Panc1 (cell line): ENCODE measurements at regions not wholly inside any gene's neighbourhood (a gene's known extent, or its start where the extent isn't known, plus 50 kb on each side); places are given as distances from the start of the nearest gene placed in this dataset.

Source experiments
- ATAC-seq: fragments of 200-7000 bp; cut with Tn5 transposase; 2 replicates; pipeline ENCODE4 v1.9.1; 2020; ENCODE audit warnings: mild to moderate bottlenecking, moderate library complexity
- BruUV-seq: library from RNA; stranded (reverse); fragments of 400-500 nt; replicated peaks from 2 replicates; lab custom pipeline; 2021; lab: Mats Ljungman, UMichigan
- CTCF ChIA-PET: fragments of 300-600 bp; sonication (Branson Sonifier 250); formaldehyde crosslinking; loops from one replicate; lab custom pipeline; 2022; ENCODE audit warnings: antibody characterized with exemption; lab: Charles Lee
- POLR2A ChIA-PET: fragments of 300-600 bp; sonication (Branson Sonifier 250); formaldehyde crosslinking; loops from one replicate; lab custom pipeline; 2022; ENCODE audit warnings: antibody characterized with exemption; lab: Charles Lee
- DNase-seq: peaks from one replicate; pipeline ENCODE4 v3.0.0-alpha.2; 2010; ENCODE audit warnings: low read depth, low spot score
- H3K27ac ChIP-seq: 2 replicates; pipeline ENCODE4 v1.5.1; 2011; ENCODE audit warnings: mild to moderate bottlenecking, low read length, inconsistent platforms
- H3K27me3 ChIP-seq: fragments of 200-500 bp; sonication (Bioruptor generic); 2 replicates; pipeline ENCODE4 v1.6.0; 2014; ENCODE audit warnings: low read length, inconsistent platforms; ENCODE audit not compliant: control insufficient read depth, insufficient read depth
- H3K36me3 ChIP-seq: fragments of 200-500 bp; sonication (Bioruptor generic); 2 replicates; pipeline ENCODE4 v1.5.1; 2014; ENCODE audit warnings: inconsistent platforms, mild to moderate bottlenecking, low read length, moderate library complexity; ENCODE audit not compliant: control insufficient read depth, insufficient read depth
- H3K4me1 ChIP-seq: 2 replicates; pipeline ENCODE4 v1.5.1; 2011; ENCODE audit warnings: inconsistent platforms, mild to moderate bottlenecking, low read length, moderate library complexity; ENCODE audit not compliant: control insufficient read depth, insufficient read depth
- H3K4me3 ChIP-seq, 2 experiments: 2 replicates each; pipeline ENCODE4 v1.5.1; 2011 to 2012; ENCODE audit warnings: low read depth in 2 of 2, low read length in 2 of 2, mild to moderate bottlenecking in 2 of 2, inconsistent platforms in 1 of 2, moderate library complexity in 1 of 2
- H3K9me3 ChIP-seq: fragments of 200-500 bp; sonication (Bioruptor generic); 2 replicates; pipeline ENCODE4 v1.5.1; 2014; ENCODE audit warnings: low read depth, mild to moderate bottlenecking, inconsistent platforms, low read length, moderate library complexity; ENCODE audit not compliant: control insufficient read depth, insufficient read depth
- CTCF ChIP-seq: fragments of 450-650 bp; IDR thresholded peaks from 2 replicates; pipeline ENCODE4 v1.5.1; 2017; ENCODE audit warnings: mild to moderate bottlenecking
- POLR2AphosphoS5 ChIP-seq: IDR thresholded peaks from 2 replicates; pipeline ENCODE4 v1.6.1; 2012; ENCODE audit warnings: mild to moderate bottlenecking, low read depth, low read length, moderate library complexity
- REST ChIP-seq, 2 experiments: IDR thresholded peaks; 2 replicates each; pipeline ENCODE4 v1.6.1; 2011 to 2012; ENCODE audit warnings: low read depth in 2 of 2, control low read depth in 1 of 2, low read length in 1 of 2, mild to moderate bottlenecking in 1 of 2, moderate library complexity in 1 of 2; ENCODE audit not compliant: insufficient read depth in 1 of 2
- SIN3A ChIP-seq: IDR thresholded peaks from 2 replicates; pipeline ENCODE4 v1.6.1; 2012; ENCODE audit warnings: low read depth, mild to moderate bottlenecking, low read length, moderate library complexity, borderline replicate concordance; ENCODE audit not compliant: insufficient read depth
- TCF7L2 ChIP-seq: IDR thresholded peaks from 2 replicates; pipeline ENCODE4 v1.6.1; 2011; ENCODE audit warnings: mild to moderate bottlenecking, low read depth, low read length, inconsistent platforms
- in situ Hi-C: cut with HindIII; loops from 2 replicates; pipeline ENCODE4 v1.10.0; 2016; ENCODE audit warnings: low sequenced_read_pairs, low pct_unique_long_range_greater_than_20kb
- intact Hi-C: fragments of 100-400 bp; cut with micrococcal nuclease; formaldehyde crosslinking; loops from one replicate; pipeline ENCODE4 v1.10.0; 2022; ENCODE audit not compliant: unreplicated experiment

DNA sequence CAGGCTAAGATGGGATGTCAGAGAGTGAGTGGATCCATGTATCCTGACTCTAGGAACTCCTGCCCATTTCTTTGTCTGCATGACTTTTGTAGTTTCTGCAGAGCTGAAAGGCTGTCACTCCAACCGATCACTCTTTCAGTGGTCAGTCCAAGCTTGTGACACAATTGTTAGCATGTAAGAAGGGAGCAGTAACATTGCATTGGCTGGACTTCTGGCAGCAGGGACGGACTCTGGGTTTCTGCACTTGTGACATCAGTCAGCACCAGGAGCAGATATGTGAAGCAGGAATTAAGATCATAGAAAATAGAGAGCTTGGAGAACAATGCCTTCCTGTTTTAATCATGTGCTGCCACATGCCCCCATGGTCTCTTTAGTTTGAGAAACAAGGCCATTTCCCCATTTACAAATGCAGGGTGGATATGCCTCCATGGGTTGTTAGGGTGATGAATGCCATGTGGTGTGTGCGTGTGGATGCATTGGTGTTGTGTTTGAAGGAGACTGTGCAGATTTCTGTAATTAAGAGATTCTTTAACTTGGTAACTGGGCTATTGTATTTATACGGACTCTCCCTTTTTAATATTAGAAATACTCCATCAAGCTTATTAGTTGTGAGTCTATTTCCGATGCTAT lies 214.3 kb upstream of the EPHA4 start:
- ChIA-PET POLR2A (no interaction called here), CTCF (no interaction called here)
- no peak for DNase-seq
- ATAC-seq: no peak
- in situ Hi-C loops: no loop called here
- Histone ChIP-seq H3K4me3 (no peak overlapping the region), H3K27me3 (no peaks in the 10 kb centered on the region), H3K36me3 (no peaks in the 10 kb centered on the region), H3K4me1 (no peaks in the 10 kb centered on the region), H3K9me3 (no peaks in the 10 kb centered on the region), H3K27ac (no peak overlapping the region)
- intact Hi-C loops: no loop called here
- no TSS peak for BruUV-seq
- no peak for TF ChIP-seq TCF7L2
- TF ChIP-seq CTCF: no peak
- TF ChIP-seq SIN3A: no peak
- TF ChIP-seq POLR2AphosphoS5: no peak

DNA sequence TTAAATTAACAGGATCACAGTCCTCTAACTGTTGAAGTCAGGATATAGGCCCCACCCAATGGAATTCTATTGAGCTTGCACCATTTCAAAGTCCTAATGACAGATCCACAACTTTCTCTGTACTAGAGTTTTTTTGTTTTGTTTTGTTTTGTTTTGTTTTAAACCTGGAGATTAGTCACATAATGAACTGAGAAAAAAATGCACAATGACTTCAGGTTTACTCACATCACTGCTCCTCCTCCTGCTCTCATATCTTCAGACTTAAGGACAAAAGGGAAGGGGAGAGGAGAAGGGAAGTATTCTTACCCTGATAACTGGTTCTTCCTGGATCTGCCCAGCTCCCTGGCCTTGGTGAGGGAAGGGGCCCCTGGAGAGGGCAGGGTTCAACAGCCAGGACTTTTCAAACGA lies 208.2 kb upstream of the EPHA4 start:
- Histone ChIP-seq H3K36me3 (no peaks in the 10 kb centered on the region), H3K27me3 (no peaks in the 10 kb centered on the region), H3K27ac (no peak overlapping the region), H3K4me3 (no peak overlapping the region), H3K9me3 (no peaks in the 10 kb centered on the region), H3K4me1 (no peaks in the 10 kb centered on the region)
- peak; percentile 8 for DNase-seq
- intact Hi-C loops: no loop called here
- ChIA-PET POLR2A (no interaction called here), CTCF (no interaction called here)
- no peak for TF ChIP-seq POLR2AphosphoS5
- in situ Hi-C loops: no loop called here
- BruUV-seq: no TSS peak
- ATAC-seq: no peak

DNA sequence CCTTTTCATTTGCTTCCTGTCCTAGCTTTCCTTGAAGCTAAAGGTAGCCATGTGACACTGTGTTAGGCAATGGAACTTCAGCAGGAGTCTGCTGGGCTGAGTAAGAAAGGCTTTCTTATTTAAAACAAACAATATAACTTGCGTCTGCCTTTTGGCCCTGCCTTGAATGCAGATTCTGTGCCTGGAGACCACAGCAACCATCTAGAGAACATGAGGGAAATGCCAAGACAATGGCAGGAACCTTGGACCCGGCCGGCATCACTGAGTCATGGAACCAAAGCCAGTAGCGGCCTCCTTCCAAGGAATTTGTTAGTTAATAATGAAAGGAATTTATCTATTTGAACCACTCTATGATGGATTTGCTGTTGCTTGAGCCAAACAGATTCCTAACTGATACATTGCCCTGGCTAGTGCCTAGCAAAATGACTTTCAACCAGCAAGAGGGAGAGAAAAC lies 207.5 kb upstream of the EPHA4 start:
- ATAC-seq (no peak), DNase-seq (no peak)
- ChIA-PET POLR2A (no interaction called here), CTCF (no interaction called here)
- Histone ChIP-seq H3K4me3 (no peak overlapping the region), H3K27ac (no peak overlapping the region), H3K27me3 (no peaks in the 10 kb centered on the region), H3K9me3 (no peaks in the 10 kb centered on the region), H3K4me1 (no peaks in the 10 kb centered on the region), H3K36me3 (no peaks in the 10 kb centered on the region)
- TF ChIP-seq TCF7L2 (no peak), SIN3A (no peak), POLR2AphosphoS5 (no peak), REST (IDR thresholded peaks at IDR 0.05; ENCODE audit: insufficient read depth in 1 of 2, low read depth in 2 of 2, low read length in 1 of 2) (no peak), CTCF (no peak)
- intact Hi-C loops (no loop called here), in situ Hi-C loops (no loop called here)
- no TSS peak for BruUV-seq
